GM19240 (cell line): ENCODE measurements at regions not wholly inside any gene's neighbourhood (a gene's known extent, or its start where the extent isn't known, plus 50 kb on each side); places are given as distances from the start of the nearest gene placed in this dataset.
A peak's percentile ranks its signal among the peaks of the same experiment; 100 is the strongest.

Experiments
- DNase-seq: peaks from one replicate; pipeline ENCODE4 v3.0.0; 2011; ENCODE audit warnings: low spot score; ENCODE audit not compliant: insufficient read length

GRCh38 chr4:26020083-26020668 is 106.2 kb downstream of the SMIM20 start:
- no peak for DNase-seq

- DNase-seq: no peak
These were observed 106.9 kb downstream of the SMIM20 start for GRCh38 chr4:26020881-26021280.

GRCh38 chr4:26021417-26022345 is 107.7 kb downstream of the SMIM20 start:
- no peak for DNase-seq

GRCh38 chr4:26022346-26023202 is 108.6 kb downstream of the SMIM20 start:
- DNase-seq: no peak

- DNase-seq: no peak
These were observed 109.4 kb downstream of the SMIM20 start for GRCh38 chr4:26023203-26023972.

- no peak for DNase-seq
These were observed 110.1 kb downstream of the SMIM20 start for GRCh38 chr4:26024079-26024478.

GRCh38 chr4:26028133-26028792 is 114.2 kb downstream of the SMIM20 start:
- DNase-seq: no peak

- DNase-seq: peak; percentile 47
These were observed 115.0 kb downstream of the SMIM20 start for GRCh38 chr4:26028793-26029567.

- DNase-seq: no peak
These were observed 115.6 kb downstream of the SMIM20 start for GRCh38 chr4:26029568-26030131.

GRCh38 chr4:26030260-26030667 is 116.2 kb downstream of the SMIM20 start:
- no peak for DNase-seq

GRCh38 chr4:26030780-26031179 is 116.8 kb downstream of the SMIM20 start:
- DNase-seq: no peak

- DNase-seq: no peak
These were observed 117.7 kb downstream of the SMIM20 start for GRCh38 chr4:26031704-26032103.

- no peak for DNase-seq
These were observed 118.1 kb downstream of the SMIM20 start for GRCh38 chr4:26032142-26032541.

GRCh38 chr4:26032630-26033317 is 118.8 kb downstream of the SMIM20 start:
- no peak for DNase-seq

- DNase-seq: no peak
These were observed 119.4 kb downstream of the SMIM20 start for GRCh38 chr4:26033389-26033788.

- DNase-seq: no peak
These were observed 120.8 kb downstream of the SMIM20 start for GRCh38 chr4:26034849-26035248.

- DNase-seq: no peak
These were observed 121.9 kb downstream of the SMIM20 start for GRCh38 chr4:26035921-26036320.

GRCh38 chr4:26039639-26040359 is 125.8 kb downstream of the SMIM20 start:
- DNase-seq: no peak
